ENCODE measurements at regions not wholly inside any gene's neighbourhood (a gene's known extent, or its start where the extent isn't known, plus 50 kb on each side); places are given as distances from the start of the nearest gene placed in this dataset.

DNA sequence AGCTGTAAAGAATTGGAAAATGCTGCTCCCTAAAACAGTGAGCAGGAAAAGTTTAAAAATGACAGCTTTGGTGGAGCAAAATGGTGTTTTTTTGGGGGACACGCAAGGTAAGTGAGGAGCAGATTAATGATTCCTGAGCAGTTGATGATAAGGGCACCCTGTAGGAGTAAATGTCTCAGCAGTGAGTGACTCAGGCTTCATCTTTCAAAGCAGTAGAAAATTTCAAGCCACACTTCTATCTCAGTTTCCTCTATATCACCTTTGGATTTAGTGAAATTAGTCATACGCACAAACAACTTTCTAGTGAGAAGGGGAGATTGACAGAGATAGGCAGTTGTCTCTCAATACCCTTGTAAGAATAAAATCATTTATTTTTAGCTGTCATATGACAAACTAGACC is 709.0 kb upstream of the FAM98A start:
- no peak for DNase-seq (ENCODE audit: low read depth)
- H3K4me3 ChIP-seq (ENCODE audit: low read depth, low read length) = no peak overlapping the region
- TF ChIP-seq, protein P1, sequence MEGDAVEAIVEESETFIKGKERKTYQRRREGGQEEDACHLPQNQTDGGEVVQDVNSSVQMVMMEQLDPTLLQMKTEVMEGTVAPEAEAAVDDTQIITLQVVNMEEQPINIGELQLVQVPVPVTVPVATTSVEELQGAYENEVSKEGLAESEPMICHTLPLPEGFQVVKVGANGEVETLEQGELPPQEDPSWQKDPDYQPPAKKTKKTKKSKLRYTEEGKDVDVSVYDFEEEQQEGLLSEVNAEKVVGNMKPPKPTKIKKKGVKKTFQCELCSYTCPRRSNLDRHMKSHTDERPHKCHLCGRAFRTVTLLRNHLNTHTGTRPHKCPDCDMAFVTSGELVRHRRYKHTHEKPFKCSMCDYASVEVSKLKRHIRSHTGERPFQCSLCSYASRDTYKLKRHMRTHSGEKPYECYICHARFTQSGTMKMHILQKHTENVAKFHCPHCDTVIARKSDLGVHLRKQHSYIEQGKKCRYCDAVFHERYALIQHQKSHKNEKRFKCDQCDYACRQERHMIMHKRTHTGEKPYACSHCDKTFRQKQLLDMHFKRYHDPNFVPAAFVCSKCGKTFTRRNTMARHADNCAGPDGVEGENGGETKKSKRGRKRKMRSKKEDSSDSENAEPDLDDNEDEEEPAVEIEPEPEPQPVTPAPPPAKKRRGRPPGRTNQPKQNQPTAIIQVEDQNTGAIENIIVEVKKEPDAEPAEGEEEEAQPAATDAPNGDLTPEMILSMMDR (conservative IDR thresholded peaks at IDR 0.05; ENCODE audit: low read depth, low read length) = no peak

DNA sequence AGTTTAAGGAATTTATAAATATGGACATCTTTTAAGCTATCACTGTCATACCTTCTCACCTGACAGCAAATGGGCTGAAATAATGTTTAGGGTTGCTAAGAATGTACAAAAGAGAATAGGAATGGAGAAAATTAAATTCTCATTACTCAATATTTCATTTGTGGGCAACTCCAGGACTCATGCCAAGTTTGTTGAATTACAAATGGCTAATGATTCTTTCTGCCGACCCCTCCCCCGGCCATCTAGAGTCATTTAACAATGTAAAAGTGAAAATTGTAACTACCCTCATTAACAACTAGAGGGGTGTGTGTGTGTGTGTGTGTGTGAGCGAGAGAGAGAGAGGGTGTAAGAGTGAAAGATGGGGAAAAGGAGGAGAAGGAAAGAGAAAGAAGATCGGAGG is 708.5 kb upstream of the FAM98A start:
- TF ChIP-seq, protein P1 (conservative IDR thresholded peaks at IDR 0.05; ENCODE audit: low read depth, low read length) = no peak

DNA sequence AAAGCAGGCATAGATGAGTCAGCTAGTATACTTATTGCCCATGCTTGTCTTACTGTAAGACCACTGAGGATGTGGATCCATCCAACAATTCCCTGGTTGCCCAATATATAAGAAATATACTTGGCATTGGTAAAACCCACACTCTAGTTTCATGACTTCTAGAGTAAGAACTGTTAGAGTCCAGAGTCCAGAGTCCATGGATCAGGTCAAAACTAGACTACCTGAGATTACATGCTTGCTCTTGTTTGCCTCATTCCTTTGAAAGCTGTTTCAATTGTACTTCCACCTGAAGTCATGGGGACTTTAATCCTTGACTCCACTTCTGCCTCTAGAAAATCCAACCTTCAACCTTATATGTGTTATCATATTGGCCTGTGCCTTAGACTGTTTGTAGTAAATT is 707.6 kb upstream of the FAM98A start:
- DNase-seq (ENCODE audit: low read depth) = no peak
- TF ChIP-seq, protein P1 (conservative IDR thresholded peaks at IDR 0.05; ENCODE audit: low read depth, low read length) = no peak
- H3K4me3 ChIP-seq (ENCODE audit: low read depth, low read length) = no peak overlapping the region

More for the DNA sequence above, 708.5 kb upstream of the FAM98A start:
- no peak overlapping the region for H3K4me3 ChIP-seq (ENCODE audit: low read depth, low read length)
- DNase-seq (ENCODE audit: low read depth) = no peak

DNA sequence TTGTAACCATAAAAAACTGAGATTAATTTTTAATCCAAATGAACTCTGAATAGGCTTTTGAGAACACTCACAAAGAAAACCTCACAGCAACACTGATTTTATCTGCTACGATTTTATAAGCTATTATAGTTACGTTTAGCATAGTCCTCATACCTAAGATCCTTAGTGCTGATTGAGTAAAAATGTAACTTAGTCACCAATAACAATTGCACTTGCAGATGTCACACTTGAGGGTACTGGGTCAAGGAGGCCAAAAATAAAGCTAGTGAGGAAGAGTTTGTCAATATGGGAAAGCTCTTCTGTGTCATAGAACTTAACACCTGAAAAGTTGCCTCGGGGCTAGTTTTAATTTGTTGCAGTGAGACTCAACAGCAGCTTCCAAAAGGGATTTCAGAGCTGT is 706.5 kb upstream of the FAM98A start:
- H3K4me3 ChIP-seq (ENCODE audit: low read depth, low read length) = no peak overlapping the region
- no peak for DNase-seq (ENCODE audit: low read depth)
- TF ChIP-seq, protein P1 (conservative IDR thresholded peaks at IDR 0.05; ENCODE audit: low read depth, low read length) = no peak

DNA sequence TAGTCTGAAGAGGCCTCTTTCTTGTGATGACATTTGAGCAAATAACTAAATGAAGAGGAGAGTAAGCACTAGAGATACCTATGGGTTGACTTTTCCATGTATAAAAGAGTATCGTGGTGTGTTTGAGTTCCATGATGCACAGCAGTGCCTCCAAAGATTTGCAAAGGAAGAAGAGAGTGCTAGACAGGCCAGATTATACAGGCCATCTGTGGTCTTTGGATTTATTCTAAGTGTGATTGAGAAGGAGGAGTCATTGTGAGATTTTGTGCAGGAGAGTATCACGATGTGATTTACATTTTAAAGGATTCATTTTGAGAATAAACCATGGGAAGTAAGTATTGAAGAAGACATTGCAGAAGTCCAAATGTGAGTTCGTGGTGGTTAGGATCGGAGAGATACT is 695.9 kb upstream of the FAM98A start:
- TF ChIP-seq, protein P1 (conservative IDR thresholded peaks at IDR 0.05; ENCODE audit: low read depth, low read length) = no peak
- no peak overlapping the region for H3K4me3 ChIP-seq (ENCODE audit: low read depth, low read length)
- DNase-seq (ENCODE audit: low read depth) = no peak

DNA sequence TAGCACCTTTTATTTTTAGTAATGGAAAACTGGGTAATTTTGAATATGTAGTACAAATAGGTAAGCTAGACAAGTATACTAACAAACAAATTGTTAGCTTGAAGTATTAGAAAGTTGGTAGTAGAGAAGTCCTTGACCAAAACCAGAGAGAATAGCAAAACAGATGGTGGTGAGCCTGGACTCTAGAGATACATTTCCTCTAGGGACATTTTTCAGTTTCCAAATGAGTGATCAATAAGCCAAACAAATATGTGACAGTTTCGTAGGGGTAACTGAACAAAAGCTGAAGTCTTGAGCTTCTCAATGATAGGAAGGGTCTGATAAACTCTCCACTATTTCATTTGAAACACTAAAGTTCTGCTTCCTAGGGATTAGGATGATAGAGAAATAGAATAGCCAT is 692.0 kb upstream of the FAM98A start:
- no peak for DNase-seq (ENCODE audit: low read depth)
- TF ChIP-seq, protein P1 (conservative IDR thresholded peaks at IDR 0.05; ENCODE audit: low read depth, low read length) = no peak

DNA sequence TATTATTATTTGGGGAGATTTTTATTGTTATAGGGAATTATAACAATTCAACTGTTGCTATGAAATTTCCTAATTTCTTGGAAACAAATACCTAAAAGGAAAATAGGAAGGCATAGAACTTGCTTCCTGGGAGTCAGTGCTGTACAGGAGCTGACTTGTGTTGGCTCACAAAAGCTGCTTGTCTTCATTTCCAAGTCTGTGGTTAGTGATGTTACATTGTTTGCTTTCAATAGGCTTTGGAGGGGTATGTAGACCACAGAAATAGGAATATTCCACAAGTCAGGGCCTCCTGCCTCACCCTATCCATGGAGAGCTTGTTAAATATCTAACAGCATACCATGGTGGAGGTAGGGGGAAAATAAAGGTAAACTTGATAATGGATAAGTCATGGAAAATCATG is 688.9 kb upstream of the FAM98A start:
- H3K4me3 ChIP-seq (ENCODE audit: low read depth, low read length) = no peak overlapping the region
- TF ChIP-seq, protein P1 (conservative IDR thresholded peaks at IDR 0.05; ENCODE audit: low read depth, low read length) = no peak
- no peak for DNase-seq (ENCODE audit: low read depth)

More for the DNA sequence above, 692.0 kb upstream of the FAM98A start:
- no peak overlapping the region for H3K4me3 ChIP-seq (ENCODE audit: low read depth, low read length)
